ENCODE measurements at regions not wholly inside any gene's neighbourhood (a gene's known extent, or its start where the extent isn't known, plus 50 kb on each side); places are given as distances from the start of the nearest gene placed in this dataset.
"Not testable (repeated sequence)": the region's sequence is repeated elsewhere in the genome, so short reads cannot be mapped to it uniquely, and the experiment has no call there.

GRCh38 chr13:60924856-60925255 is 490.8 kb downstream of the PCDH20 start:
- DNase-seq (ENCODE audit: low read depth in 2 of 2), result no peak

- no peak for DNase-seq (ENCODE audit: low read depth in 2 of 2)
Observed at GRCh38 chr13:60922576-60923231, 492.9 kb downstream of the PCDH20 start.

- no peak for DNase-seq (ENCODE audit: low read depth in 2 of 2)
Observed at GRCh38 chr13:60893801-60894200, 496.8 kb downstream of the TDRD3 start.

DNA sequence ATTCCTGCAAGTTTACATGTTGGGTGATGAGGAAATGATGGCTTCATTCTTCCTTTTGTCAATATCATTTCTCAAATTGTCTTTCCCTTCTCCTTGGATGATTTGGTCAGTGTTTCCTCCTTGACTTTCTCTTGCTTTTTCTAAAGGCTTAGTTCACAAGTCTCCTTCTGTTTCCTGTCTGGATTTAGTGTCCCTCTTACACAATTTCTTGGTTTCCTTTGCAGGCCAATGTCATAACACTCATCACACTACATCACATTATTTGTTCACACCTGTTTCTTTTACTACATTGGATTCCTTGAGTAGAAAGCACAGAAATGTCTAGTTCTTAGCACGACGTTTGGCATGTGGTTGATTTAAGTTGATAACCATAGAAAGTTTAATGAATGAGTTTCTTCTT is 490.7 kb downstream of the TDRD3 start:
- no peak for DNase-seq (ENCODE audit: low read depth in 2 of 2)

DNA sequence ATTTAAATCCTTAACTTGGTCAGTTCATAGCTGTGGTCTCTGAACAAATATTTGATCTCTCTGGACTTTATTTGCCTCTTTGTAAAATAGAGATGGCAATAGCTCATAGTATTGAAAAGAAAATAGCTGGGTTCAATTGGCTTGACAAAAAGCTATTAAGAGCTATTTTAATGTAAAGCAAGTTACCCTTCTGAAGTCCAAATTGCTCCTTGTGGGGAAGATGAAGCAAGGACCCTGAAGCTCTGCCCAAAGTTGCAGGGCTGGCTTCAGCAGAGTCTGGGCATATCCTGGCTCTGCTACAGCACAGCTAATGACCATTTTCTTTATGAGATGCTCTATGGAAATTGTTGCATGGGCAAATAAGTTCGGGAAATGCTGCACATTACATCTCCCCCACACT is 484.5 kb downstream of the TDRD3 start:
- DNase-seq (ENCODE audit: low read depth in 2 of 2), result no peak

GRCh38 chr13:60873116-60873515 is 476.1 kb downstream of the TDRD3 start:
- DNase-seq (ENCODE audit: low read depth in 2 of 2), result no peak

DNA sequence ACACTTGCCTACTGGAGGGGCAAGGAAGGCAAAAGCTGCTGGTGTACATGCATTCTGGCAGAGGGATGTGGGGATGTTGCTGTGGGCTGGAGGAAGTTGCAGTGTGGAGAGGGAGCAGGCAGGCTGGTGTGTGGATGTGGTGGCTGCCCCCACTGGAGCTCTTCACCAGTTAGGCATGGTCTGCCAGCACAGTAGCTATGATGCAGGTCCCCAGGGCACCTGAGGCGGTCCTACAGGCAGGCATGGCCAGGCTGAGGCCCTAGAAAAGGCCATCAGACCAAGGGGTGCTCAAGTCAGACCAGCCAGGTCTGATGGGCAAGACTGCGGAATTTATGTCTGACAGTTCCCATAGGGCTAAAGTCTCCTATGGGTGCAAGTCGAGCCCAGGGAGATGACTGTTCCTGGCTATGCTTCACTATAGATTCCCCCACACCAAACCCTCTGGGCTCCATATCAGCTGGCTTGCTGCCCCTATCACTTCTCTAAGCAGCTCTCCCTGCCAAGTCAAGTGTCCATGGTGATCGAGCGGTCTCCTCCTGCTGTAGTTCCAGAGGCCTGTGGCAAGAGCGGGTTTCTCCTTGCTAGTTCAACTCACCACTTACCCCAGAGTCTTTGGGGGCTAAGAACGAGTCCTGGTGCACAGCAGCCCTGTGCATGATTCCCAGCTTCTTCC is 473.1 kb downstream of the TDRD3 start:
- no peak for DNase-seq (ENCODE audit: low read depth in 2 of 2)

DNA sequence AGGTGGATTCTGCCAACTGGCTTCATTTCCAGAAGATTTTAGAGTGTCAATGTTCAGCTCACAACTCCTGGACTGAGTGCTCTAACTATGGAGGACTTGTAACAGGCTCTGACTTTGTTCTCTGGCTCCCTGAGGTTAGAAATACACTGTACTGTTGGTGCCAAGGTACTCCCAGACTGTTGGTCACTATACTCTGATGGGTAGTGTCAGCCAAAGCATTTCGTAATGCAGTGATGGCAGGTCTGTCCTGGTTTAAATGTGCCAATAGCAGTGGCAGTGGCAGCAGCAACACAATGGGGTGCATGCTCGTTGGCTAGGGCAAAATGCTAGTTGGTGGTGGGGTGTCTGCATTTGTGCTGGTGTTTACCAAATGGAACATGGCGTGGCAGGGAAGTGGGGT is 472.2 kb downstream of the TDRD3 start:
- DNase-seq (ENCODE audit: low read depth in 2 of 2), result no peak

- no peak for DNase-seq (ENCODE audit: low read depth in 2 of 2)
Observed at GRCh38 chr13:60862036-60862435, 465.0 kb downstream of the TDRD3 start.

- no peak for DNase-seq (ENCODE audit: low read depth in 2 of 2)
Observed at GRCh38 chr13:60857698-60858097, 460.7 kb downstream of the TDRD3 start.

DNA sequence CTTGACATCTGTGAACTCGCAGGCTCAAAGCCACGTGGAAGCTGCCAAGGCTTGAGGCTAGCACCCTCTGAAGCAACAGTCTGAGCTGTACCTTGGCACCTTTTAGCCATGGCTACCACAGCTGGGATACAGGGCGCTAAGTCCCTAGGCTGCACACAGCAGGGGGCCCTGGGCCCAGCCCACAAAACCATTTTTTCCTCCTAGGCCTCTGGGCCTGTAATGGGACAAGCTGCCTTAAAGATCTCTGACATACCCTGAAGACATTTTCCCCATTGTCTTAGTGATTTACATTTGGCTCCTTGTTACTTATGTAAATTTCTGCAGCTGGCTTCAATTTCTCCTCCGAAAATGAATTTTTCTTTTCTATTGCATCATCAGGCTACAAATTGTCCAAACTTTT is 455.9 kb downstream of the TDRD3 start:
- no peak for DNase-seq (ENCODE audit: low read depth in 2 of 2)

- no peak for DNase-seq (ENCODE audit: low read depth in 2 of 2)
Observed at GRCh38 chr13:60851378-60851777, 454.4 kb downstream of the TDRD3 start.

DNA sequence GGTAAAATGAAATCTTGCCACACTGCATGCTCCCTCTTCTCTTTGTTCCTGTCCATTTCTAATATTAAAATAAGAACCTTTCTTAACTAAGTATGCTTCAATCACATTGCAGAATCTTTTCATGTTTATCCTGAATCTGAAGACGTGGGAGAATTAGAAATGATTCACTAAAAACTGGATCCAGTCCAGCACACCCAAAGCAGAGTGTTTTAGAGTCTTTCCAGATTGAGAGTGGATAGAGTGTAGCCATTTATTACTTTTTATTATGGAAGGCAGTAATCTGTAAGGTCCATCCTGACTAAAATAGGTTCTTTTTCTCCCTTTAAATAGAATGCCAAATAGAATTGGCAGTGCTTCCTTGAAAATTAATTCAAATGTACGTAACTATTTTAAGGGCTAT is 453.5 kb downstream of the TDRD3 start:
- DNase-seq (ENCODE audit: low read depth in 2 of 2), result no peak

DNA sequence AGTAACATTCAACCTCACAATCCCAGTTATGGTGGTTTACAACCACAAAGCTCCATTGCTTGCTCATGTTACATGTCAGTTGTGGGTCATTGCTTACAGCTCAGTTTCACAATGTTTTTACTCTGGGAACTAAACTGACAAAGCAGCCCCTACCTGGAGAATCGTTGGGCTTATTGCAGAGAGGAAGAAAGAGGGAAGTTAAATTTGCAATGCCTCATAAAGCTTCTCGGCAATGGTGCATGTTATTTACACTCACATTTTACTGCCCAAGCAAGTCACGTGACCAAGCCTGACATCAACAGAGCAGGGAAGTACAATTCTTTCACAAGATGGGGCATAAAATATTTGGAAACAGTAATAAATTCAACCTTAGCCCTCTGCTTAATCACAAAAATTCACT is 441.6 kb downstream of the TDRD3 start:
- no peak for DNase-seq (ENCODE audit: low read depth in 2 of 2)

GRCh38 chr13:60837806-60838205 is 440.8 kb downstream of the TDRD3 start:
- DNase-seq (ENCODE audit: low read depth in 2 of 2), result peak in 1 of 2 experiments; percentile 8

DNA sequence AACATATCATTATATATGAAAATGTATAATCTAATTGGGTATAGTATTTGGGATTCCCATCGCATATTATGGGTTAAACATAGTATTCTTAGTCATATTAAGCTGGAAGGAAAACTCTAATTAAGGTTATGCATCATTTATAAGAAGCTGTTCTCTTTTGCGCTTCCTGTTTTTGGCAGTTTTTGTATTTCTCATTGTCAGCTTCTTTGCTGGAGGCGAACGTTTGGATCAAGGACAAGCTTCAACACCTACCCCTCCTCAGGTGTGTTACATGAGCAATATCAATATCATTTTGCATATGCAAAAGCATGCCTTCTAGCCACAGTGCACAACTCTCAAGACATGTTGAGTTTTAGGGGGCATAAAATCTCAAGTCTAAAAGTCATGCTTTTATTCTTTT is 439.8 kb downstream of the TDRD3 start:
- no peak for DNase-seq (ENCODE audit: low read depth in 2 of 2)

DNA sequence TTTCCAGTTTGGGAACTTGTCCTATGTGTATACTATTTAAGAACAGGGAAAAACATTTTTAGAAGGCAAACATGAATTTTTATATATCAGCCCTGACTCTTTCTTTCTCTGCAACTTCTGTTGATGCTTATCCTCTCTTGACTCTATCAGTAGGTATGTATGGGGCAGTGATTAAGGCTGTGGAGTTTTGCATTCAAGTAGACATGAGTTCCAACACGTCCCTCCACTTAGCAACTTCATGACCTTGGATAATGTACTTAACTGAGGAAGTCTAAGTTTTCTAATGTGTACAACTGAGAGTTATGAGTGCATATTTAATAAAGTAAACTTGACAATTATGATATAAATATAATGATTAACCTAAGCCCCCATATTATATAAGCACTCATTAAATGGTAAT is 414.6 kb downstream of the TDRD3 start:
- no peak for DNase-seq (ENCODE audit: low read depth in 2 of 2)

- not testable (repeated sequence) for DNase-seq (ENCODE audit: low read depth in 2 of 2)
Observed at GRCh38 chr13:60805640-60806039, 408.6 kb downstream of the TDRD3 start.

- no peak for DNase-seq (ENCODE audit: low read depth in 2 of 2)
Observed at GRCh38 chr13:60798503-60798902, 401.5 kb downstream of the TDRD3 start.

- no peak for DNase-seq (ENCODE audit: low read depth in 2 of 2)
Observed at GRCh38 chr13:60797112-60797511, 400.1 kb downstream of the TDRD3 start.

DNA sequence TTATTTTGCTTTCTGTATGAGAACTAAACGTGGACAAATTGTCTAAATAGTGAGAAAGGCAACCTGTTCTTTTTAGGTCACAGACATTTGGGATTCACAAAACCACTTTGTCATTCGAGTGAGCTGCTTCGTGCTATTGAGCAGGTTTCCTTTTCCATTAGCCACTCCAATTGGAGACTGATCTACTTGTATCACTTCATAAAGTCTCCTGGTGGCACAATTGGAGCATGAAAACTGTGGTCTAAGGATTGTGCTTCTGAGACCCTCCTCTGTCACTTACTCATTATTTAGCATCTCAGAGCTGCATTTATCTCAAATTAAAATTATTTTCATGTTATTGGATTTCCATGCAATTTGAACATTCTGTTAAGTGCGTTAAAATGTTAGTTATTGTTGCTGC is 397.7 kb downstream of the TDRD3 start:
- DNase-seq (ENCODE audit: low read depth in 2 of 2), result no peak

- no peak for DNase-seq (ENCODE audit: low read depth in 2 of 2)
Observed at GRCh38 chr13:60790620-60791019, 393.6 kb downstream of the TDRD3 start.

- no peak for DNase-seq (ENCODE audit: low read depth in 2 of 2)
Observed at GRCh38 chr13:60788156-60788829, 391.3 kb downstream of the TDRD3 start.
